ENCODE measurements at regions not wholly inside any gene's neighbourhood (a gene's known extent, or its start where the extent isn't known, plus 50 kb on each side); places are given as distances from the start of the nearest gene placed in this dataset.
A peak's percentile ranks its signal among the peaks of the same experiment; 100 is the strongest.
"Not testable (repeated sequence)": the region's sequence is repeated elsewhere in the genome, so short reads cannot be mapped to it uniquely, and the experiment has no call there.

DNA sequence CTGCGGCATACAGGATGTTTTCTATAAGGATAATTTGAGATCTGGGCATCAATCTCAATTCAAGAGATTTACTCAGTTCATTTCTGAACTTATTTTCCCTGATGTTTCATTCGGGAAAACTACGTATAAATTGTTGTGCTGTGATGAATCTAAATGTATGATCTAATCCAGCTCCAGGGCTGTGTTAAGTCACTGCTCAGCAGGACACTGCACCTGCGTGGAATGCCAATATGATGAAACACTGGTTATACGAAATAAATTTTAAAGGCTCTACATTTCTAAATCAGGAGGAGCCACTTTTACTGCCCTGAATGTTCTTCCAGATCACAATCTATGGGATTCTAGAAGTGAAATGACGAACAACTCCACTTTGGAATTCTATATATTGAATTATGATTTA, 259.0 kb downstream of the HNMT start:
- DNase-seq, result no peak

- no peak for DNase-seq
Observed at GRCh38 chr2:138227195-138227594, 262.9 kb downstream of the HNMT start.

GRCh38 chr2:138228101-138228500, 263.8 kb downstream of the HNMT start:
- DNase-seq, result no peak

- no peak for DNase-seq
Observed at GRCh38 chr2:138234265-138234664, 267.3 kb upstream of the SPOPL start.

DNA sequence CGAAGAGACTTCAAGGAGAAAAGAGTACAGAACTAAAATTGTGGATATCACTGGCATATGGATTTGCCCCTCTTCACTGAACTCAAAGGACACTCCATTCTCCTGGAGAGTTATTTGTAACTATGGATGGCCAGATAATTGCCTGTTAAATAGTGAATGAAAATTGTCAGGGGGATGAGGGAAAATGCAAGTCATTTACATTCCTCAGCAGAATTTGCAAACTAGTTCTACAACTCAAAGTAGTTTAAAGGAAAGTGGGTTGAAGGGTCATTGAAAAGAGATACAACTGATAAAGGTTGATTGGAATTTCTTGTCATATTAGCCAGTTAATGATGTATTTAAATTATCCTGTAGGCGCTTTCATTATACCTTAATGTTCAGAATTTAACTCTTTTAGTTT, 266.5 kb upstream of the SPOPL start:
- DNase-seq, result no peak

- DNase-seq, result no peak
Observed at GRCh38 chr2:138236142-138236541, 265.4 kb upstream of the SPOPL start.

DNA sequence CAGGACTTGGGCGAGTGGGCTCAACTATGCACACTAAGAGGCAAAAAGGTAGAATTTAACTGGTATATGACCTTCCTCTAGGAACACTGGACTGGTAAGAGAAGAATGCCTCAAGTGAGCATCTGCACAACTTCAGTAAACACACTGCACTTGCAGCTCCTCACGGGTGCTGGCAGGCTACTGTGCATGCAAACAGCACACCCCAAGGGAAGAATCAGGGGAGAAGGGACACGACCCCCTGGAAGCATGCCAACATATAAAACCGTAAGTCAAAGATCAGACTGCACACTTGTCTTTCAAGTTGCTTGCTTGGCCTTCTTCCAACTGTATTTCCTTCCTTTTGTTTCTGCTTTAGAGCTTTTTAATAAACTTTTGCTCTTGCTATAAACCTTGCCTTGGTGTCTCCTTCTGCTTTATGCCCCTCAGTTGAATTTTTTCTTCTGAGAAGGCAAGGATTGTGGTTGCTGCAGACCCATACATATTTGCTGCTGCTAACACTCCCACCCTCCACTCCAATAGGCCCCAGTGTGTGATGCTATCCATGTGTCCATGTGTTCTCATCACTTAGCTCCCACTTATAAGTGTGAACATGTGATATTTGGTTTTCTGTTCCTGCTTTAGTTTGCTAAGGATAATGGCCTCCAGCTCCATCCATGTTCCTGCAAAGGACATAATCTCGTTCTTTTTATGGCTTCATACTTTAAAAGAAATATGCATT, 263.7 kb upstream of the SPOPL start:
- DNase-seq, result no peak

DNA sequence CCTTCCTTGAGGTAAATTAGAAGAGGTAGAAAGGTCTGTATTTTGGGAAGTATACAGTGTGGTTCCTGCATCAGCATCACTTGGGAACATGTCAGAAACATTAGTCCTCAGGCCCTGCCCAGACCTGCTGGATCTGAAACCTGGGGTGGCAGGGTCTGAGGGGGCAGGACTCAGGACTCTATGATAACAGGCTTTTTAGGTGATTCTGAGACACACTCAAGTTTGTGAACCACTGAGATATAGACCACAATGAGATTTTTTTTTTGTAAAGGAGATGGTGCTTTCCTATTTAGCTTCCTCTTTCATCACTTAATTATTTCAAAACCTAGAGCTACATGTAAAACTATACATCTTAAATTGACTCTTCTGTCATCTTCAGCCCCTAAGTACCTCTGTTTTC, 262.7 kb upstream of the SPOPL start:
- DNase-seq, result no peak

- DNase-seq, result no peak
Observed at GRCh38 chr2:138239902-138240491, 261.6 kb upstream of the SPOPL start.

- no peak for DNase-seq
Observed at GRCh38 chr2:138243372-138243771, 258.2 kb upstream of the SPOPL start.

- DNase-seq, result peak; percentile 83
Observed at GRCh38 chr2:138244501-138244925, 257.1 kb upstream of the SPOPL start.

GRCh38 chr2:138245310-138245709, 256.3 kb upstream of the SPOPL start:
- DNase-seq, result peak; percentile 24

- DNase-seq, result no peak
Observed at GRCh38 chr2:138247302-138247701, 254.3 kb upstream of the SPOPL start.

GRCh38 chr2:138249207-138249606, 252.4 kb upstream of the SPOPL start:
- no peak for DNase-seq

GRCh38 chr2:138250843-138251320, 250.7 kb upstream of the SPOPL start:
- DNase-seq, result not testable (repeated sequence)

DNA sequence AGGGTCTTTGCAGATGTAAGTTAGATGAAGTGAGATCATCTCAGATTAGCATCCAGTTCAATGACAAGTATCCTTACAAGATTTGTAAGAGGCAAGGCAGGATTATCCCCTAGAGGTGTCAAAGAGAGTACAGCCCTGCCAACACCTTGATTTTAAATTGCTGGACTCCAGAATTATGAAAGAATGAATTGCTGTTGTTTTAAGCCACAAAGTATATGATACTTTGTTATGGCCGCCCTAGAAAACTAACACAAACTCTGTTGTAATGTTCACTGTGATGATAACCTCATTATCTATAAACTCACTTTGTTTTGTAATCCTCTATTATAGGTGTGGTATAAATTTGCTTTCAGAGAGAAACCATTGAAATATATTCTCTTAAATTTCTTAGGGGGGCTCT, 249.0 kb upstream of the SPOPL start:
- DNase-seq, result no peak

GRCh38 chr2:138255670-138256069, 245.9 kb upstream of the SPOPL start:
- no peak for DNase-seq

DNA sequence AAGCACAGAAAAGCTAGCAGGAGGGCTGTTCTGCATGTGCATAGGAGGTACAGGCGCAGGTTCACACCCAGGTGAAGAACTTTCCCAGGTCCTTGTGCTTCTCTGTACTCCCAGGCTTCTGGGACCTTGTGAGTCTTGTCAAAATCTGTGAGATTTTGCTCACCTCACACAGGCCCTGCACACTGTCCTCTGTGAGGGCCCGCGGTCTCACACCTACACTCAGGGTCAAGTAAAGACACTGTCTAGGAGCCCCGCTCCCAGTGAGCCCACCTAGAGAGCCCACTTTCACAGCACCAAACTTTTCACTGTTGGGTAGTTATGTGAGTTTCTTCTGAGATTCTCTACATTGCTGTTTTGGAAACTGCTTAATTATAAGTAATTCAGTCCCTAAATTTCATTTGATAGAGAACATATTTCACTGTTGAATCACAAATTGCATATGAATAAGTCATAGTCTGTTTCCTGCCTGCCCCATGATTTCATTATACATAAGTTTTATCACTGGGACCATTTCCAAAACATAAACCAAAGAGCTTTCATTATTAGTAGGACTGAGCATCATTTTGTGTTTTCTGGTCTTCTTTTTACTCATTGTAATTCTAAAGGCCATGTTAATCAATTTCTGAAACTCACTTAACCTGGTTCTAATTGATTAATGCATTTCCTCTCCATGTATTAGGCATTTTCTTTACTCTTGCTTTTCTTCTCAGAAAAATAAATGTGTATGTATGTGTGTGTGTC, 234.2 kb upstream of the SPOPL start:
- no peak for DNase-seq

DNA sequence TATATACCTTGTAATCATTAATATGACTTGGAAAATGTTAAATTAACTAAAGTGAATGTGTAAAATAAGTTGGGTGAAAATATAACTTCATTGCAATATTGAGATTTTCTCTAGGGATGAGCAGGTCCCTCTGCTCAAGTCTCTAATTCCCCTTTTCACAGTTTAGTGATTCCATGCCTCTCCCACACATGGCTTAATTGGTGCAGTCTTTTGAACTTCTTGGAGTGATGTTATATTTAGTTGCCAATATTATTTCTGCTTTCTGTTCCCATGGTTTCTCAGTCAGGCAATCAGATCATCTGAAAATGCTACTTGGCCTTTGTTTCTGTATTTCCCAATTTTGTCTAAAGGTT, 233.7 kb upstream of the SPOPL start:
- DNase-seq, result no peak

- DNase-seq, result no peak
Observed at GRCh38 chr2:138269765-138270164, 231.8 kb upstream of the SPOPL start.

GRCh38 chr2:138271467-138271866, 230.1 kb upstream of the SPOPL start:
- DNase-seq, result no peak

DNA sequence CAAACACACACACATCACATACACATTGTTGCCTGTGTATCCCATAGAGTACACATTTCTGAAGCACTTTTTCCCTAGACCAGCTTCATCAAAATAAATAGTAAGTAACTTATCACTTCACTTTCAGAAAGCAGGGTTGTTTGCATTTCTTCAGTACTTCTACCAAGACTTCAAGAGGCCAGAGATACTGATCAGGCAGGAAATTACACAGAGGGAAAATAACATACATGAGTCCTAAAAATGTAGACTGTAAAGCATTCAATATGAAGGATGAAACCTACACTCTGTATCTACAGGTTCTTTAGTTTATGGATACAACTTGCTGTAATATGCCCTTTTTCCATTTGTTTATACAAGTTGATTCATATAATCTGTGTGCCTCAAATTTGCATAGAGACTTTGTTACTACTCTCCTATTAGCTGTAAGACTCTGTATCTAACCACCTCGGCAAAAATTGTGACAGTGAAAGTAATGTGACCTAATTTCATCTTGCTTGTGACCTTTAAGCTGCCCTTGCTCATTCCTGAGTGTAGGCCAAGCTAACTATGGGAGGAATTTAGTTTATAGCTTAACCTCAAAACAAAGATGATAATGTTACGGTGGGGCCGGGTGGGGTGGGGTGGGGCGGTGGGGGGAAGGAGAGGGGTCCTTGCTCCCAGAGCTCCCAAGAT, 228.9 kb upstream of the SPOPL start:
- no peak for DNase-seq

- DNase-seq, result not testable (repeated sequence)
Observed at GRCh38 chr2:138273280-138273679, 228.3 kb upstream of the SPOPL start.

All from hematopoietic multipotent progenitor cell treated with erythropoietin and hydrocortisone succinate and interleukin-3 and kit ligand, for 8 days (in vitro differentiated cells).